WTC11 (cell line): ENCODE measurements at regions not wholly inside any gene's neighbourhood (a gene's known extent, or its start where the extent isn't known, plus 50 kb on each side); places are given as distances from the start of the nearest gene placed in this dataset.

Experiments
- ATAC-seq: fragments of 200-7000 bp; cut with Tn5 transposase; 2 replicates; pipeline ENCODE4 v1.10.0; 2021; ENCODE audit warnings: mild to moderate bottlenecking, moderate library complexity
- CTCF ChIA-PET: fragments of 300-600 bp; sonication (Branson Sonifier 250); formaldehyde crosslinking; loops from one replicate; lab custom pipeline; 2021; ENCODE audit warnings: antibody characterized with exemption; lab: Charles Lee
- POLR2A ChIA-PET: fragments of 350-600 bp; sonication (Branson Sonifier 250); formaldehyde crosslinking; loops from one replicate; lab custom pipeline; 2021; ENCODE audit warnings: antibody characterized with exemption; lab: Charles Lee
- DNase-seq: peaks from one replicate; pipeline ENCODE4 v3.0.0; 2021; ENCODE audit warnings: low spot score
- H3K27ac Mint-ChIP-seq: 2 replicates; pipeline ENCODE4 v1.8.0; 2021; ENCODE audit warnings: mixed read lengths
- H3K27me3 Mint-ChIP-seq: 2 replicates; pipeline ENCODE4 v1.8.0; 2021; ENCODE audit warnings: low read depth, mild to moderate bottlenecking, moderate library complexity, mixed read lengths
- H3K36me3 Mint-ChIP-seq: 2 replicates; pipeline ENCODE4 v1.8.0; 2021; ENCODE audit warnings: mixed read lengths
- H3K4me1 Mint-ChIP-seq: 2 replicates; pipeline ENCODE4 v1.8.0; 2022; ENCODE audit warnings: mixed read lengths
- H3K4me3 Mint-ChIP-seq: 2 replicates; pipeline ENCODE4 v1.8.0; 2021; ENCODE audit warnings: mild to moderate bottlenecking, moderate library complexity, mixed read lengths
- H3K9me3 Mint-ChIP-seq: 2 replicates; pipeline ENCODE4 v1.8.0; 2021; ENCODE audit warnings: mixed read lengths
- CDX4 ChIP-seq: fragments of 250-450 bp; sonication (Bioruptor Pico); IDR thresholded peaks from 2 replicates; pipeline ENCODE4 v1.9.0; 2021; ENCODE audit warnings: moderate library complexity, mild to moderate bottlenecking, inconsistent platforms, borderline replicate concordance
- EMX1 ChIP-seq: fragments of 250-450 bp; sonication (Bioruptor Pico); IDR thresholded peaks from 2 replicates; pipeline ENCODE4 v1.8.0; 2021; ENCODE audit warnings: mild to moderate bottlenecking
- GABPB1 ChIP-seq: sonication (generic); formaldehyde crosslinking; IDR thresholded peaks from 2 replicates; pipeline ENCODE4 v1.8.1; 2023; ENCODE audit warnings: mild to moderate bottlenecking, missing genetic modification reagents
- JAZF1 ChIP-seq: fragments of 250-450 bp; sonication (Bioruptor Pico); IDR thresholded peaks from 2 replicates; pipeline ENCODE4 v1.9.0; 2021; ENCODE audit warnings: moderate library complexity, mild to moderate bottlenecking, inconsistent platforms
- NFE2L1 ChIP-seq: sonication (generic); formaldehyde crosslinking; IDR thresholded peaks from 2 replicates; pipeline ENCODE4 v1.8.1; 2023; ENCODE audit warnings: missing genetic modification reagents
- NR1H2 ChIP-seq: sonication (generic); formaldehyde crosslinking; IDR thresholded peaks from 2 replicates; pipeline ENCODE4 v1.9.0; 2021; ENCODE audit warnings: mild to moderate bottlenecking, moderate library complexity, missing genetic modification reagents
- RELA ChIP-seq: sonication (generic); formaldehyde crosslinking; IDR thresholded peaks from 2 replicates; pipeline ENCODE4 v1.8.1; 2022; ENCODE audit warnings: missing genetic modification reagents, mild to moderate bottlenecking, borderline replicate concordance
- USF2 ChIP-seq: sonication (generic); formaldehyde crosslinking; IDR thresholded peaks from 2 replicates; pipeline ENCODE4 v1.8.1; 2023; ENCODE audit warnings: mild to moderate bottlenecking, missing genetic modification reagents, moderate library complexity
- ZBTB21 ChIP-seq: sonication (generic); formaldehyde crosslinking; IDR thresholded peaks from 2 replicates; pipeline ENCODE4 v1.8.1; 2023; ENCODE audit warnings: mild to moderate bottlenecking, missing genetic modification reagents, borderline replicate concordance
- ZNF138 ChIP-seq: sonication (generic); formaldehyde crosslinking; conservative IDR thresholded peaks from 2 replicates; pipeline ENCODE4 v1.8.1; 2022; ENCODE audit warnings: mild to moderate bottlenecking, moderate library complexity, missing genetic modification reagents
- TF ChIP-seq, protein P1 (sequence below): sonication (generic); formaldehyde crosslinking; IDR thresholded peaks from 2 replicates; pipeline ENCODE4 v1.8.1; 2022; ENCODE audit warnings: low read depth, missing genetic modification reagents, borderline replicate concordance
- TF ChIP-seq, protein P2 (sequence below): fragments of 250-450 bp; sonication (Bioruptor Pico); IDR thresholded peaks from 2 replicates; pipeline ENCODE4 v2.1.2; 2022; ENCODE audit warnings: mild to moderate bottlenecking, moderate library complexity
- TF ChIP-seq, protein P3 (sequence below): sonication (generic); formaldehyde crosslinking; IDR thresholded peaks from 2 replicates; pipeline ENCODE4 v1.8.0; 2022; ENCODE audit warnings: missing genetic modification reagents

DNA sequence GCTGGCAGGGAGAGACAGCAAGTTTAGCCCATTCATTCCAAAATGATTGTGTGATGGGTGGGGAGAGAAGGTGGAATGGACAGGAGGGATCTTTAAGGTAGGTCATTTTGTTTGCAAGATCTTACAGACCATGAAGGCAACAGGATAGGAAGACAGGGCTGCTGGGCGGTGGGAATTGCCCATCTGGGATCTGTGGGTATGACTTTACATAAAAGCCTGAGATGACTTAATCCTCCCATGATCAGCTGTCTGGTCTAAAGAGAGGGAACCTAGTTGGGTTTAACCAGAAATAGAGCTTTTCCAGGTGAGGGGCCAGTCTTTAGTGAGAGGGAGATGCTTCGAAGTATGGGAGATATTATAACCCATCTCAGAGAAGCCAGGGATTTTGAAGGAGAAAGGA, 153.7 kb downstream of the KLF6 start:
- H3K27me3 Mint-ChIP-seq = no peaks in the 10 kb centered on the region
- no peak for DNase-seq
- TF ChIP-seq, protein P1, sequence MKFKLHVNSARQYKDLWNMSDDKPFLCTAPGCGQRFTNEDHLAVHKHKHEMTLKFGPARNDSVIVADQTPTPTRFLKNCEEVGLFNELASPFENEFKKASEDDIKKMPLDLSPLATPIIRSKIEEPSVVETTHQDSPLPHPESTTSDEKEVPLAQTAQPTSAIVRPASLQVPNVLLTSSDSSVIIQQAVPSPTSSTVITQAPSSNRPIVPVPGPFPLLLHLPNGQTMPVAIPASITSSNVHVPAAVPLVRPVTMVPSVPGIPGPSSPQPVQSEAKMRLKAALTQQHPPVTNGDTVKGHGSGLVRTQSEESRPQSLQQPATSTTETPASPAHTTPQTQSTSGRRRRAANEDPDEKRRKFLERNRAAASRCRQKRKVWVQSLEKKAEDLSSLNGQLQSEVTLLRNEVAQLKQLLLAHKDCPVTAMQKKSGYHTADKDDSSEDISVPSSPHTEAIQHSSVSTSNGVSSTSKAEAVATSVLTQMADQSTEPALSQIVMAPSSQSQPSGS = no peak
- ChIA-PET POLR2A (no interaction called here), CTCF (no interaction called here)
- H3K27ac Mint-ChIP-seq = no peak overlapping the region
- no peak for ATAC-seq
- H3K9me3 Mint-ChIP-seq = peaks cover 16% of the 10 kb centered on the region
- H3K4me1 Mint-ChIP-seq = peaks cover 4% of the 10 kb centered on the region
- H3K4me3 Mint-ChIP-seq = no peak overlapping the region
- no peaks in the 10 kb centered on the region for H3K36me3 Mint-ChIP-seq

GRCh38 chr10:3625959-3626751, 158.9 kb downstream of the KLF6 start:
- ATAC-seq (no peak), DNase-seq (no peak)
- Mint-ChIP-seq H3K27ac (no peak overlapping the region), H3K9me3 (peaks cover 27% of the 10 kb centered on the region), H3K27me3 (no peaks in the 10 kb centered on the region), H3K36me3 (peaks cover 15% of the 10 kb centered on the region), H3K4me3 (no peak overlapping the region), H3K4me1 (peaks cover 35% of the 10 kb centered on the region)
- TF ChIP-seq RELA (CRISPR knock-in tag) = no peak
- TF ChIP-seq USF2 (CRISPR knock-in tag) = no peak
- ChIA-PET POLR2A (no interaction called here), CTCF (interaction anchor here (0.6 kb wide), 1 partner anchor 38 kb away, joined by 3 read pairs; no protein-coding TSS in a partner anchor)

DNA sequence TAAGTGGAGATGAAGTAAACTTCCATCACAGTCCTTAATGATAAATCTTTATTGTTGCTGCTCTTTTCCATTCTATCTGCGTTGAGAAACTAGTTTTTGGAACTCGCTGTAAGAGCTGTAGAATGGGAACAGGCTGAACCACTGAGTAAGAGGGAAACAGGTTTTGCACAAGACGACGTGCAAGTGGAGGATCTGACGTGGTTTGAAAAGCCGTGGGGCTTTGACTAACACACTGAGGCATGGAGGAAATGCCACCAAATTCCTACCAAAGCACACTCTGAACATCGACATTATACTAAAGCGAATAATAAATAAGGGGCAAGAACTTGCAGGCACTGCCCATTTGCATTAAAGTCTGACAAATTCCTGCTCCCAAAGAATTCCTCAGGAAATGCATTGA, 160.6 kb downstream of the KLF6 start:
- ATAC-seq (no peak; the same call in 1 of the 2 replicates), DNase-seq (no peak)
- TF ChIP-seq NFE2L1 (CRISPR knock-in tag) = no peak
- TF ChIP-seq, protein P2, sequence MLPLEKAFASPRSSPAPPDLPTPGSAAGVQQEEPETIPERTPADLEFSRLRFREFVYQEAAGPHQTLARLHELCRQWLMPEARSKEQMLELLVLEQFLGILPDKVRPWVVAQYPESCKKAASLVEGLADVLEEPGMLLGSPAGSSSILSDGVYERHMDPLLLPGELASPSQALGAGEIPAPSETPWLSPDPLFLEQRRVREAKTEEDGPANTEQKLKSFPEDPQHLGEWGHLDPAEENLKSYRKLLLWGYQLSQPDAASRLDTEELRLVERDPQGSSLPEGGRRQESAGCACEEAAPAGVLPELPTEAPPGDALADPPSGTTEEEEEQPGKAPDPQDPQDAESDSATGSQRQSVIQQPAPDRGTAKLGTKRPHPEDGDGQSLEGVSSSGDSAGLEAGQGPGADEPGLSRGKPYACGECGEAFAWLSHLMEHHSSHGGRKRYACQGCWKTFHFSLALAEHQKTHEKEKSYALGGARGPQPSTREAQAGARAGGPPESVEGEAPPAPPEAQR (CRISPR knock-in tag) = no peak
- TF ChIP-seq RELA (CRISPR knock-in tag) = no peak
- TF ChIP-seq, protein P3, sequence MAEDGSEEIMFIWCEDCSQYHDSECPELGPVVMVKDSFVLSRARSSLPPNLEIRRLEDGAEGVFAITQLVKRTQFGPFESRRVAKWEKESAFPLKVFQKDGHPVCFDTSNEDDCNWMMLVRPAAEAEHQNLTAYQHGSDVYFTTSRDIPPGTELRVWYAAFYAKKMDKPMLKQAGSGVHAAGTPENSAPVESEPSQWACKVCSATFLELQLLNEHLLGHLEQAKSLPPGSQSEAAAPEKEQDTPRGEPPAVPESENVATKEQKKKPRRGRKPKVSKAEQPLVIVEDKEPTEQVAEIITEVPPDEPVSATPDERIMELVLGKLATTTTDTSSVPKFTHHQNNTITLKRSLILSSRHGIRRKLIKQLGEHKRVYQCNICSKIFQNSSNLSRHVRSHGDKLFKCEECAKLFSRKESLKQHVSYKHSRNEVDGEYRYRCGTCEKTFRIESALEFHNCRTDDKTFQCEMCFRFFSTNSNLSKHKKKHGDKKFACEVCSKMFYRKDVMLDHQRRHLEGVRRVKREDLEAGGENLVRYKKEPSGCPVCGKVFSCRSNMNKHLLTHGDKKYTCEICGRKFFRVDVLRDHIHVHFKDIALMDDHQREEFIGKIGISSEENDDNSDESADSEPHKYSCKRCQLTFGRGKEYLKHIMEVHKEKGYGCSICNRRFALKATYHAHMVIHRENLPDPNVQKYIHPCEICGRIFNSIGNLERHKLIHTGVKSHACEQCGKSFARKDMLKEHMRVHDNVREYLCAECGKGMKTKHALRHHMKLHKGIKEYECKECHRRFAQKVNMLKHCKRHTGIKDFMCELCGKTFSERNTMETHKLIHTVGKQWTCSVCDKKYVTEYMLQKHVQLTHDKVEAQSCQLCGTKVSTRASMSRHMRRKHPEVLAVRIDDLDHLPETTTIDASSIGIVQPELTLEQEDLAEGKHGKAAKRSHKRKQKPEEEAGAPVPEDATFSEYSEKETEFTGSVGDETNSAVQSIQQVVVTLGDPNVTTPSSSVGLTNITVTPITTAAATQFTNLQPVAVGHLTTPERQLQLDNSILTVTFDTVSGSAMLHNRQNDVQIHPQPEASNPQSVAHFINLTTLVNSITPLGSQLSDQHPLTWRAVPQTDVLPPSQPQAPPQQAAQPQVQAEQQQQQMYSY (CRISPR knock-in tag) = no peak
- no peak for TF ChIP-seq ZNF138 (CRISPR knock-in tag)
- no peak for TF ChIP-seq ZBTB21
- TF ChIP-seq EMX1 (CRISPR knock-in tag) = no peak
- TF ChIP-seq NR1H2 (CRISPR knock-in tag) = no peak
- TF ChIP-seq CDX4 (CRISPR knock-in tag) = no peak
- no peak for TF ChIP-seq GABPB1
- TF ChIP-seq JAZF1 (CRISPR knock-in tag) = no peak
- no peak for TF ChIP-seq USF2 (CRISPR knock-in tag)
- CTCF ChIA-PET = no interaction called here
- peak overlapping the region; percentile 69 for H3K27ac Mint-ChIP-seq
- H3K27me3 Mint-ChIP-seq = peaks cover 3% of the 10 kb centered on the region; the same call in 1 of the 2 replicates
- peaks cover 34% of the 10 kb centered on the region for H3K9me3 Mint-ChIP-seq
- POLR2A ChIA-PET = no interaction called here
- H3K36me3 Mint-ChIP-seq = peaks cover 31% of the 10 kb centered on the region
- H3K4me3 Mint-ChIP-seq = 0 out of 2 replicates have a peak overlapping the region, but pooled peaks have one; percentile 10
- peaks cover 35% of the 10 kb centered on the region for H3K4me1 Mint-ChIP-seq
